ENCODE measurements at regions not wholly inside any gene's neighbourhood (a gene's known extent, or its start where the extent isn't known, plus 50 kb on each side); places are given as distances from the start of the nearest gene placed in this dataset.

- Histone ChIP-seq H3K27me3 (ENCODE audit: control insufficient read depth in 4 of 4, insufficient read depth in 4 of 4, low read length in 3 of 4) (no peaks in the 10 kb centered on the region), H3K36me3 (ENCODE audit: control insufficient read depth in 4 of 4, insufficient read depth in 3 of 4, low read depth in 1 of 4, low read length in 3 of 4) (no peaks in the 10 kb centered on the region), H3K4me1 (ENCODE audit: control insufficient read depth in 4 of 4, insufficient read depth in 4 of 4, low read length in 3 of 4) (no peaks in the 10 kb centered on the region), H3K9me3 (ENCODE audit: control insufficient read depth in 4 of 4, low read length in 3 of 4) (no peaks in the 10 kb centered on the region), H3K27ac (ENCODE audit: low read depth in 1 of 2, low read length in 2 of 2) (no peak overlapping the region), H3K9ac (ENCODE audit: low read depth in 1 of 2, low read length in 2 of 2) (no peak overlapping the region), H3K4me3 (ENCODE audit: low read depth in 1 of 3, low read length in 3 of 3) (no peak overlapping the region)
- TF ChIP-seq FOXA2 (IDR thresholded peaks at IDR 0.05), result no peak
- TF ChIP-seq YY1 (IDR thresholded peaks at IDR 0.05), result no peak
- no peak for TF ChIP-seq CTCF (IDR thresholded peaks at IDR 0.05; ENCODE audit: low read depth, low read length, missing input control)
- no peak for TF ChIP-seq JUND (IDR thresholded peaks at IDR 0.05)
- no peak for TF ChIP-seq ZBTB33 (IDR thresholded peaks at IDR 0.05)
- no peak for TF ChIP-seq REST (IDR thresholded peaks at IDR 0.05)
- no peak for TF ChIP-seq GABPA (IDR thresholded peaks at IDR 0.05 in 1 of 2, conservative IDR thresholded peaks at IDR 0.05 in 1 of 2)
- no peak for TF ChIP-seq FOXA1 (IDR thresholded peaks at IDR 0.05)
- TF ChIP-seq SP1 (IDR thresholded peaks at IDR 0.05), result no peak
- TF ChIP-seq MAX (IDR thresholded peaks at IDR 0.05), result no peak
- no peak for TF ChIP-seq HNF4A (conservative IDR thresholded peaks at IDR 0.05)
- no peak for TF ChIP-seq RAD21 (IDR thresholded peaks at IDR 0.05)
- WGBS, result 93% methylated on average over 2 of the region's 2 CpGs
- DNase-seq (ENCODE audit: low spot score), result no peak
Measured at GRCh38 chr1:229964281-229964680, 102.8 kb upstream of the GALNT2 start.

- no peaks in the 10 kb centered on the region for H3K36me3 ChIP-seq (ENCODE audit: control insufficient read depth in 4 of 4, insufficient read depth in 3 of 4, low read depth in 1 of 4, low read length in 3 of 4)
Measured at GRCh38 chr1:229970714-229971113, 96.3 kb upstream of the GALNT2 start.

More at GRCh38 chr1:229970714-229971113, 96.3 kb upstream of the GALNT2 start:
- Histone ChIP-seq H3K4me1 (ENCODE audit: control insufficient read depth in 4 of 4, insufficient read depth in 4 of 4, low read length in 3 of 4) (no peaks in the 10 kb centered on the region), H3K9ac (ENCODE audit: low read depth in 1 of 2, low read length in 2 of 2) (no peak overlapping the region), H3K27me3 (ENCODE audit: control insufficient read depth in 4 of 4, insufficient read depth in 4 of 4, low read length in 3 of 4) (no peaks in the 10 kb centered on the region), H3K4me3 (ENCODE audit: low read depth in 1 of 3, low read length in 3 of 3) (no peak overlapping the region), H3K9me3 (ENCODE audit: control insufficient read depth in 4 of 4, low read length in 3 of 4) (peaks cover 0 to 1% (median under 1%) of the 10 kb centered on the region in 4 donors), H3K27ac (ENCODE audit: low read depth in 1 of 2, low read length in 2 of 2) (no peak overlapping the region)
- 83% methylated on average over 8 of the region's 8 CpGs for WGBS
- TF ChIP-seq NR2F2 (IDR thresholded peaks at IDR 0.05), result no peak
- no peak for TF ChIP-seq ATF3 (IDR thresholded peaks at IDR 0.05)
- no peak for DNase-seq (ENCODE audit: low spot score)

Measured in liver (tissue), 8 donors.